ENCODE measurements at regions not wholly inside any gene's neighbourhood (a gene's known extent, or its start where the extent isn't known, plus 50 kb on each side); places are given as distances from the start of the nearest gene placed in this dataset.

GRCh38 chr5:39500551-39501175 is 75.9 kb upstream of the DAB2 start:
- Histone ChIP-seq H3K27ac (ENCODE audit: low read depth, low read length, poor library complexity, severe bottlenecking) (no peak overlapping the region), H3K4me3 (ENCODE audit: low read depth, low read length, poor library complexity, severe bottlenecking) (no peak overlapping the region), H3K4me1 (ENCODE audit: insufficient read depth, low read length, poor library complexity, severe bottlenecking) (no peaks in the 10 kb centered on the region), H3K36me3 (ENCODE audit: insufficient read depth, low read length, poor library complexity, severe bottlenecking) (no peaks in the 10 kb centered on the region), H3K27me3 (replicated peaks; ENCODE audit: insufficient read depth, low read depth, low read length, poor library complexity) (no peaks in the 10 kb centered on the region), H3K9me3 (ENCODE audit: low read depth, low read length, poor library complexity, severe bottlenecking) (no peaks in the 10 kb centered on the region)
- CTCF ChIA-PET = no interaction called here
- no peak for DNase-seq (ENCODE audit: low spot score)
- BruUV-seq (replicated peaks) = no TSS peak
- no peak for TF ChIP-seq EZH2 (IDR thresholded peaks at IDR 0.05; ENCODE audit: borderline replicate concordance, low read depth, low read length, poor library complexity, severe bottlenecking)
- no peak for TF ChIP-seq CTCF (conservative IDR thresholded peaks at IDR 0.05; ENCODE audit: low read depth, low read length)
- intact Hi-C loops (cut with micrococcal nuclease; ENCODE audit: unreplicated experiment) = no loop called here
- POLR2A ChIA-PET (ENCODE audit: low non-redundant PET) = no interaction called here

- ChIA-PET CTCF (no interaction called here), POLR2A (ENCODE audit: low non-redundant PET) (no interaction called here)
- H3K4me3 ChIP-seq (ENCODE audit: low read depth, low read length, poor library complexity, severe bottlenecking) = no peak overlapping the region
- no peaks in the 10 kb centered on the region for H3K27me3 ChIP-seq (replicated peaks; ENCODE audit: insufficient read depth, low read depth, low read length, poor library complexity)
- no peaks in the 10 kb centered on the region for H3K36me3 ChIP-seq (ENCODE audit: insufficient read depth, low read length, poor library complexity, severe bottlenecking)
- H3K4me1 ChIP-seq (ENCODE audit: insufficient read depth, low read length, poor library complexity, severe bottlenecking) = peaks cover 4% of the 10 kb centered on the region
- no peaks in the 10 kb centered on the region for H3K9me3 ChIP-seq (ENCODE audit: low read depth, low read length, poor library complexity, severe bottlenecking)
- no peak for TF ChIP-seq CTCF (conservative IDR thresholded peaks at IDR 0.05; ENCODE audit: low read depth, low read length)
- no peak for TF ChIP-seq EZH2 (IDR thresholded peaks at IDR 0.05; ENCODE audit: borderline replicate concordance, low read depth, low read length, poor library complexity, severe bottlenecking)
- no peak overlapping the region for H3K27ac ChIP-seq (ENCODE audit: low read depth, low read length, poor library complexity, severe bottlenecking)
- BruUV-seq (replicated peaks) = no TSS peak
- no peak for DNase-seq (ENCODE audit: low spot score)
- intact Hi-C loops (cut with micrococcal nuclease; ENCODE audit: unreplicated experiment) = no loop called here
Measured at GRCh38 chr5:39498278-39498952, 73.6 kb upstream of the DAB2 start.

GRCh38 chr5:39497322-39497721 is 72.5 kb upstream of the DAB2 start:
- CTCF ChIA-PET = no interaction called here
- H3K4me1 ChIP-seq (ENCODE audit: insufficient read depth, low read length, poor library complexity, severe bottlenecking) = peaks cover 4% of the 10 kb centered on the region
- TF ChIP-seq CTCF (conservative IDR thresholded peaks at IDR 0.05; ENCODE audit: low read depth, low read length) (no peak), EZH2 (IDR thresholded peaks at IDR 0.05; ENCODE audit: borderline replicate concordance, low read depth, low read length, poor library complexity, severe bottlenecking) (no peak)
- no peak overlapping the region for H3K4me3 ChIP-seq (ENCODE audit: low read depth, low read length, poor library complexity, severe bottlenecking)
- no peak for DNase-seq (ENCODE audit: low spot score)
- intact Hi-C loops (cut with micrococcal nuclease; ENCODE audit: unreplicated experiment) = no loop called here
- no peaks in the 10 kb centered on the region for H3K36me3 ChIP-seq (ENCODE audit: insufficient read depth, low read length, poor library complexity, severe bottlenecking)
- H3K9me3 ChIP-seq (ENCODE audit: low read depth, low read length, poor library complexity, severe bottlenecking) = no peaks in the 10 kb centered on the region
- H3K27ac ChIP-seq (ENCODE audit: low read depth, low read length, poor library complexity, severe bottlenecking) = no peak overlapping the region
- BruUV-seq (replicated peaks) = no TSS peak
- no peaks in the 10 kb centered on the region for H3K27me3 ChIP-seq (replicated peaks; ENCODE audit: insufficient read depth, low read depth, low read length, poor library complexity)
- POLR2A ChIA-PET (ENCODE audit: low non-redundant PET) = no interaction called here

Measured in A673 (cell line).